HEK293 (cell line): ENCODE measurements at regions not wholly inside any gene's neighbourhood (a gene's known extent, or its start where the extent isn't known, plus 50 kb on each side); places are given as distances from the start of the nearest gene placed in this dataset.

ENCODE experiments used
- CTCF ChIA-PET: fragments of 350-600 bp; formaldehyde crosslinking; extraction: SDS; loops from one replicate; lab custom pipeline; 2021; ENCODE audit warnings: antibody characterized with exemption; lab: Yijun Ruan, JAX
- POLR2A ChIA-PET: fragments of 300-600 bp; formaldehyde crosslinking; extraction: SDS; loops from one replicate; lab custom pipeline; 2020; ENCODE audit warnings: antibody characterized with exemption, inconsistent platforms; lab: Yijun Ruan, JAX
- H3K27ac ChIP-seq: fragments of 200-500 bp; sonication (Bioruptor generic); 2 replicates; pipeline ENCODE4 v1.5.1; 2014; ENCODE audit warnings: low read depth, low read length, control low read depth, inconsistent platforms; ENCODE audit errors: extremely low read depth
- H3K36me3 ChIP-seq, 2 experiments: fragments of 200-500 bp in 1 of 2; sonication (Bioruptor generic) in 1 of 2; 1 replicate in 1 of 2; 2 replicates in 1 of 2; pipeline ENCODE4 v1.5.1; 2014 to 2017; ENCODE audit warnings: inconsistent platforms in 2 of 2, low read length in 2 of 2; ENCODE audit not compliant: control insufficient read depth in 2 of 2, insufficient read depth in 1 of 2
- H3K4me1 ChIP-seq: fragments of 200-500 bp; sonication (Bioruptor generic); 2 replicates; pipeline ENCODE4 v1.5.1; 2014; ENCODE audit warnings: mild to moderate bottlenecking, low read length, inconsistent platforms; ENCODE audit not compliant: control insufficient read depth, insufficient read depth
- H3K4me3 ChIP-seq: 2 replicates; pipeline ENCODE4 v1.5.1; 2011; ENCODE audit warnings: low read depth, mild to moderate bottlenecking, control low read depth, low read length, moderate library complexity
- H3K9me3 ChIP-seq: fragments of 200-500 bp; sonication (Bioruptor generic); 2 replicates; pipeline ENCODE4 v1.5.1; 2014; ENCODE audit warnings: low read depth, low read length, inconsistent platforms; ENCODE audit not compliant: control insufficient read depth, insufficient read depth
- BCL11B ChIP-seq: fragments of 450-650 bp; formaldehyde crosslinking; IDR thresholded peaks from 2 replicates; pipeline ENCODE4 v1.5.1; 2016; ENCODE audit warnings: low read depth, missing biosample characterization, missing genetic modification characterization
- GFI1B ChIP-seq: fragments of 450-650 bp; formaldehyde crosslinking; IDR thresholded peaks from 2 replicates; pipeline ENCODE4 v1.5.1; 2016; ENCODE audit warnings: missing biosample characterization, missing genetic modification characterization
- KLF16 ChIP-seq: fragments of 450-650 bp; formaldehyde crosslinking; IDR thresholded peaks from 2 replicates; pipeline ENCODE4 v1.5.1; 2017; ENCODE audit warnings: missing biosample characterization, missing genetic modification characterization
- SALL2 ChIP-seq: fragments of 450-650 bp; formaldehyde crosslinking; IDR thresholded peaks from 2 replicates; pipeline ENCODE4 v1.5.0; 2017; ENCODE audit warnings: missing biosample characterization, mild to moderate bottlenecking, missing genetic modification characterization, borderline replicate concordance
- YY1 ChIP-seq: fragments of 450-650 bp; formaldehyde crosslinking; IDR thresholded peaks from 2 replicates; pipeline ENCODE4 v1.5.1; 2018; ENCODE audit warnings: missing biosample characterization, missing genetic modification characterization
- ZBTB20 ChIP-seq: fragments of 450-650 bp; formaldehyde crosslinking; IDR thresholded peaks from 2 replicates; pipeline ENCODE4 v1.5.1; 2016; ENCODE audit warnings: missing biosample characterization, missing genetic modification characterization
- ZNF10 ChIP-seq: fragments of 450-650 bp; formaldehyde crosslinking; IDR thresholded peaks from 2 replicates; pipeline ENCODE4 v1.5.1; 2017; ENCODE audit warnings: missing biosample characterization, missing genetic modification characterization
- ZNF121 ChIP-seq: fragments of 450-650 bp; formaldehyde crosslinking; IDR thresholded peaks from 2 replicates; pipeline ENCODE4 v1.5.1; 2016; ENCODE audit warnings: missing biosample characterization, missing genetic modification characterization
- ZNF132 ChIP-seq: fragments of 450-650 bp; formaldehyde crosslinking; IDR thresholded peaks from 2 replicates; pipeline ENCODE4 v1.5.1; 2017; ENCODE audit warnings: missing biosample characterization, missing genetic modification characterization, borderline replicate concordance
- ZNF174 ChIP-seq: fragments of 450-650 bp; formaldehyde crosslinking; IDR thresholded peaks from 2 replicates; pipeline ENCODE4 v1.5.0; 2017; ENCODE audit warnings: missing biosample characterization, mild to moderate bottlenecking, missing genetic modification characterization
- ZNF324 ChIP-seq: fragments of 450-650 bp; formaldehyde crosslinking; IDR thresholded peaks from 2 replicates; pipeline ENCODE4 v1.5.1; 2016; ENCODE audit warnings: missing biosample characterization, missing genetic modification characterization
- ZNF423 ChIP-seq: fragments of 450-650 bp; formaldehyde crosslinking; IDR thresholded peaks from 2 replicates; pipeline ENCODE4 v1.5.1; 2016; ENCODE audit warnings: missing biosample characterization, missing genetic modification characterization
- ZNF426 ChIP-seq: fragments of 450-650 bp; formaldehyde crosslinking; IDR thresholded peaks from 2 replicates; pipeline ENCODE4 v1.5.1; 2017; ENCODE audit warnings: missing biosample characterization, missing genetic modification characterization, mild to moderate bottlenecking, inconsistent platforms, moderate library complexity
- ZNF521 ChIP-seq: fragments of 450-650 bp; formaldehyde crosslinking; IDR thresholded peaks from 2 replicates; pipeline ENCODE4 v1.5.1; 2017; ENCODE audit warnings: missing biosample characterization, mild to moderate bottlenecking, missing genetic modification characterization
- ZNF623 ChIP-seq: fragments of 450-650 bp; formaldehyde crosslinking; IDR thresholded peaks from 2 replicates; pipeline ENCODE4 v1.5.1; 2016; ENCODE audit warnings: missing biosample characterization, missing genetic modification characterization
- ZNF707 ChIP-seq: fragments of 450-650 bp; formaldehyde crosslinking; IDR thresholded peaks from 2 replicates; pipeline ENCODE4 v1.5.1; 2016; ENCODE audit warnings: missing biosample characterization, missing genetic modification characterization
- ZNF76 ChIP-seq: fragments of 450-650 bp; formaldehyde crosslinking; IDR thresholded peaks from 2 replicates; pipeline ENCODE4; 2016; ENCODE audit warnings: low read depth, missing biosample characterization, missing genetic modification characterization, borderline replicate concordance
- ZSCAN16 ChIP-seq: fragments of 450-650 bp; formaldehyde crosslinking; IDR thresholded peaks from 2 replicates; pipeline ENCODE4 v1.5.1; 2016; ENCODE audit warnings: missing biosample characterization, missing genetic modification characterization
- TF ChIP-seq, protein P1 (sequence below): fragments of 450-650 bp; formaldehyde crosslinking; conservative IDR thresholded peaks from 2 replicates; pipeline ENCODE4 v1.5.1; 2016; ENCODE audit warnings: low read depth, missing biosample characterization, missing genetic modification characterization
- TF ChIP-seq, protein P2 (sequence below): fragments of 450-650 bp; formaldehyde crosslinking; IDR thresholded peaks from 2 replicates; pipeline ENCODE4 v1.5.0; 2017; ENCODE audit warnings: missing biosample characterization, missing genetic modification characterization, borderline replicate concordance
- TF ChIP-seq, protein P3 (sequence below): fragments of 450-650 bp; formaldehyde crosslinking; IDR thresholded peaks from 2 replicates; pipeline ENCODE4 v1.5.1; 2017; ENCODE audit warnings: missing biosample characterization, missing genetic modification characterization
- TF ChIP-seq, protein P4 (sequence below): fragments of 450-650 bp; formaldehyde crosslinking; IDR thresholded peaks from 2 replicates; pipeline ENCODE4 v1.5.1; 2016; ENCODE audit warnings: missing biosample characterization, missing genetic modification characterization

DNA sequence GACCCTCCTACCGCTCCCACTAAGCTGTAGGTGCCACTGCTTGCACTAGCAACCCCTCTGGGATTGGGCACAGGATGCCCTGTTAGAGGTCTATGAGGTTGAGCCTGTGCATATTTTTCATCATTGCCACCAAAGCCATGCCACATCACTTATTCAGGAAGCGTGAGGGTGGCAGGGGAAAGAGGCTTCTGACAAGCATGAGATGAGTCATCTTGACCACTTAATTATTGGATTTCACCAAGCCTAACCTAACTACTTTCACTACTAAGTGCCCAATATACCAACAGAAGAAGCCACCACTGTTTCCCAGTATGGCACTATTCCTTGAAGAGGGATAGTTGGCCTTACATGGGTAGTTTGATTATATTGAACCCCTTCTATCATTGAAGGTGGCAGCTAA is 181.3 kb upstream of the EPHA4 start:
- no peaks in the 10 kb centered on the region for H3K4me1 ChIP-seq
- H3K27ac ChIP-seq = no peak overlapping the region
- H3K4me3 ChIP-seq = no peak overlapping the region
- ChIA-PET CTCF (no interaction called here), POLR2A (no interaction called here)
- H3K36me3 ChIP-seq = no peaks in the 10 kb centered on the region
- TF ChIP-seq ZNF121 (tag by site-specific recombination) (no peak), ZNF132 (no peak), YY1 (tag by site-specific recombination) (no peak)
- TF ChIP-seq, protein P1, sequence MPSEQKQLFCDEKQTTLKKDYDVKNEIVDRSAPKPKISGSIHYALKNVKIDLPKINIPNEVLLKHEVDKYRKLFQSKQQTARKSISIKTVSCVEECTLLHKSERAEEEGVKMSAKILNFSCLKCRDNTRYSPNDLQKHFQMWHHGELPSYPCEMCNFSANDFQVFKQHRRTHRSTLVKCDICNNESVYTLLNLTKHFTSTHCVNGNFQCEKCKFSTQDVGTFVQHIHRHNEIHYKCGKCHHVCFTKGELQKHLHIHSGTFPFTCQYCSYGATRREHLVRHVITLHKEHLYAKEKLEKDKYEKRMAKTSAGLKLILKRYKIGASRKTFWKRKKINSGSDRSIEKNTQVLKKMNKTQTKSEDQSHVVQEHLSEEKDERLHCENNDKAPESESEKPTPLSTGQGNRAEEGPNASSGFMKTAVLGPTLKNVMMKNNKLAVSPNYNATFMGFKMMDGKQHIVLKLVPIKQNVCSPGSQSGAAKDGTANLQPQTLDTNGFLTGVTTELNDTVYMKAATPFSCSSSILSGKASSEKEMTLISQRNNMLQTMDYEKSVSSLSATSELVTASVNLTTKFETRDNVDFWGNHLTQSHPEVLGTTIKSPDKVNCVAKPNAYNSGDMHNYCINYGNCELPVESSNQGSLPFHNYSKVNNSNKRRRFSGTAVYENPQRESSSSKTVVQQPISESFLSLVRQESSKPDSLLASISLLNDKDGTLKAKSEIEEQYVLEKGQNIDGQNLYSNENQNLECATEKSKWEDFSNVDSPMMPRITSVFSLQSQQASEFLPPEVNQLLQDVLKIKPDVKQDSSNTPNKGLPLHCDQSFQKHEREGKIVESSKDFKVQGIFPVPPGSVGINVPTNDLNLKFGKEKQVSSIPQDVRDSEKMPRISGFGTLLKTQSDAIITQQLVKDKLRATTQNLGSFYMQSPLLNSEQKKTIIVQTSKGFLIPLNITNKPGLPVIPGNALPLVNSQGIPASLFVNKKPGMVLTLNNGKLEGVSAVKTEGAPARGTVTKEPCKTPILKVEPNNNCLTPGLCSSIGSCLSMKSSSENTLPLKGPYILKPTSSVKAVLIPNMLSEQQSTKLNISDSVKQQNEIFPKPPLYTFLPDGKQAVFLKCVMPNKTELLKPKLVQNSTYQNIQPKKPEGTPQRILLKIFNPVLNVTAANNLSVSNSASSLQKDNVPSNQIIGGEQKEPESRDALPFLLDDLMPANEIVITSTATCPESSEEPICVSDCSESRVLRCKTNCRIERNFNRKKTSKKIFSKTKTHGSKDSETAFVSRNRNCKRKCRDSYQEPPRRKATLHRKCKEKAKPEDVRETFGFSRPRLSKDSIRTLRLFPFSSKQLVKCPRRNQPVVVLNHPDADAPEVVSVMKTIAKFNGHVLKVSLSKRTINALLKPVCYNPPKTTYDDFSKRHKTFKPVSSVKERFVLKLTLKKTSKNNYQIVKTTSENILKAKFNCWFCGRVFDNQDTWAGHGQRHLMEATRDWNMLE (tag by site-specific recombination) = no peak
- TF ChIP-seq, protein P2, sequence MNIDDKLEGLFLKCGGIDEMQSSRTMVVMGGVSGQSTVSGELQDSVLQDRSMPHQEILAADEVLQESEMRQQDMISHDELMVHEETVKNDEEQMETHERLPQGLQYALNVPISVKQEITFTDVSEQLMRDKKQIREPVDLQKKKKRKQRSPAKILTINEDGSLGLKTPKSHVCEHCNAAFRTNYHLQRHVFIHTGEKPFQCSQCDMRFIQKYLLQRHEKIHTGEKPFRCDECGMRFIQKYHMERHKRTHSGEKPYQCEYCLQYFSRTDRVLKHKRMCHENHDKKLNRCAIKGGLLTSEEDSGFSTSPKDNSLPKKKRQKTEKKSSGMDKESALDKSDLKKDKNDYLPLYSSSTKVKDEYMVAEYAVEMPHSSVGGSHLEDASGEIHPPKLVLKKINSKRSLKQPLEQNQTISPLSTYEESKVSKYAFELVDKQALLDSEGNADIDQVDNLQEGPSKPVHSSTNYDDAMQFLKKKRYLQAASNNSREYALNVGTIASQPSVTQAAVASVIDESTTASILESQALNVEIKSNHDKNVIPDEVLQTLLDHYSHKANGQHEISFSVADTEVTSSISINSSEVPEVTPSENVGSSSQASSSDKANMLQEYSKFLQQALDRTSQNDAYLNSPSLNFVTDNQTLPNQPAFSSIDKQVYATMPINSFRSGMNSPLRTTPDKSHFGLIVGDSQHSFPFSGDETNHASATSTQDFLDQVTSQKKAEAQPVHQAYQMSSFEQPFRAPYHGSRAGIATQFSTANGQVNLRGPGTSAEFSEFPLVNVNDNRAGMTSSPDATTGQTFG (tag by site-specific recombination) = no peak
- H3K9me3 ChIP-seq = no peaks in the 10 kb centered on the region

DNA sequence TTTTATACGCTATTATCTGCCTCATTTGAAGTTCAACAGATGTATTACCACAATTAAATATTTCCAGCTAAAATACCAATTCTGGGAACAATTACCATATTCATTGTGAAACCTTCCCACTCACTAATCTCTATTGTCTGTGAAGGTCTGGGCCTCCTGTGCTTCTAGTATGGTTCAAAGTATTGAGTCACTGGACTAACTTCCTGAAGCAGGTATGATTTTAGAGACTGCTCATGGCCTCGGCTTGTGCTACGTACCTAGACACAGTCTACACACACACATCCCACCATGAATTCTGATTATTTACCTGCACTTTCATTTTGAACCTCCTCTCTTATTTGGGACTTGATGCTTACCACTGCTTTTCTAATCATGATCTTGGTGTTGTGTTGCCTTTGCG is 180.7 kb upstream of the EPHA4 start:
- Histone ChIP-seq H3K4me1 (no peaks in the 10 kb centered on the region), H3K9me3 (no peaks in the 10 kb centered on the region), H3K36me3 (no peaks in the 10 kb centered on the region), H3K27ac (no peak overlapping the region), H3K4me3 (no peak overlapping the region)
- TF ChIP-seq ZNF426 (tag by site-specific recombination) (no peak), SALL2 (tag by site-specific recombination) (no peak), ZNF76 (no peak), ZNF623 (tag by site-specific recombination) (no peak)
- TF ChIP-seq, protein P3, sequence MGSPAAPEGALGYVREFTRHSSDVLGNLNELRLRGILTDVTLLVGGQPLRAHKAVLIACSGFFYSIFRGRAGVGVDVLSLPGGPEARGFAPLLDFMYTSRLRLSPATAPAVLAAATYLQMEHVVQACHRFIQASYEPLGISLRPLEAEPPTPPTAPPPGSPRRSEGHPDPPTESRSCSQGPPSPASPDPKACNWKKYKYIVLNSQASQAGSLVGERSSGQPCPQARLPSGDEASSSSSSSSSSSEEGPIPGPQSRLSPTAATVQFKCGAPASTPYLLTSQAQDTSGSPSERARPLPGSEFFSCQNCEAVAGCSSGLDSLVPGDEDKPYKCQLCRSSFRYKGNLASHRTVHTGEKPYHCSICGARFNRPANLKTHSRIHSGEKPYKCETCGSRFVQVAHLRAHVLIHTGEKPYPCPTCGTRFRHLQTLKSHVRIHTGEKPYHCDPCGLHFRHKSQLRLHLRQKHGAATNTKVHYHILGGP (tag by site-specific recombination) = no peak
- TF ChIP-seq, protein P4, sequence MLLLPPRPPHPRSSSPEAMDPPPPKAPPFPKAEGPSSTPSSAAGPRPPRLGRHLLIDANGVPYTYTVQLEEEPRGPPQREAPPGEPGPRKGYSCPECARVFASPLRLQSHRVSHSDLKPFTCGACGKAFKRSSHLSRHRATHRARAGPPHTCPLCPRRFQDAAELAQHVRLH (tag by site-specific recombination) = no peak
- ChIA-PET CTCF (no interaction called here), POLR2A (no interaction called here)

DNA sequence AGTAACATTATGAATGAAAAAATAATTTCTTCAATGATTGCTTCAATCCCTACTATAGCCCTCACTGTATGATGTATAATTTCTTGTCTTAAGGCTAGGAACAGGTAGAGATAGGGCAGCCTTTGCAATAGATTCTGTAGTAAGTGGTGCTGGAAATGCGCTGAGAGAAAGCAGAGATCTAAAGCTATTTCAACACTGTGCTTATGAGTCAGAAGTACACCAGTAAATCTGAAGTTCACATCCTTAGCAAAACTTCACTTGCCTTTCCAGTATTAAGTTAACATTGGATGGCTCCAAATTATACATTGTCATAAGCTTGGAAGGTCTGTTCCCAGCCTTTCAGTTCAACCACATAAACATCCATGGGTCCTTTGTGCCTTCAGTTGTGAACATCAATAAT is 178.2 kb upstream of the EPHA4 start:
- TF ChIP-seq ZNF174 = no peak
- no peak for TF ChIP-seq ZNF707 (tag by site-specific recombination)
- TF ChIP-seq BCL11B (tag by site-specific recombination) = no peak
- TF ChIP-seq ZNF423 (tag by site-specific recombination) = no peak
- no peak for TF ChIP-seq ZNF10
- TF ChIP-seq GFI1B = no peak
- TF ChIP-seq ZNF324 (tag by site-specific recombination) = no peak
- no peak for TF ChIP-seq ZBTB20 (tag by site-specific recombination)
- TF ChIP-seq KLF16 (tag by site-specific recombination) = no peak
- no peak for TF ChIP-seq ZSCAN16 (tag by site-specific recombination)
- no peak for TF ChIP-seq ZNF521 (tag by site-specific recombination)
- Histone ChIP-seq H3K27ac (no peak overlapping the region), H3K9me3 (no peaks in the 10 kb centered on the region), H3K4me1 (no peaks in the 10 kb centered on the region), H3K4me3 (no peak overlapping the region), H3K36me3 (no peaks in the 10 kb centered on the region)
- ChIA-PET POLR2A (no interaction called here), CTCF (interaction anchor here (0.5 kb wide), 1 partner anchor 255 kb away, joined by 3 read pairs; no protein-coding TSS in a partner anchor)
